Loucy (cell line): ENCODE measurements at regions not wholly inside any gene's neighbourhood (a gene's known extent, or its start where the extent isn't known, plus 50 kb on each side); places are given as distances from the start of the nearest gene placed in this dataset.

Experiments used
- CTCF ChIP-seq: fragments of 200-600 bp; sonication (generic); conservative IDR thresholded peaks from 2 replicates; pipeline ENCODE4 v1.5.1; 2014; ENCODE audit warnings: mild to moderate bottlenecking, antibody characterized with exemption, low read length
- EZH2phosphoT487 ChIP-seq: fragments of 200-600 bp; IDR thresholded peaks from 2 replicates; pipeline ENCODE4 v1.6.1; 2018; ENCODE audit warnings: antibody characterized with exemption, mild to moderate bottlenecking, moderate library complexity, borderline replicate concordance

GRCh38 chr10:64956441-64956840, 1435.2 kb downstream of the REEP3 start:
- TF ChIP-seq CTCF = no peak
- TF ChIP-seq EZH2phosphoT487 = no peak
